Activated CD4-positive, alpha-beta T cell treated with anti-CD3 and anti-CD28 coated beads, Interleukin-2, amount 50 U/mL, for 24 hours (primary cell): ENCODE measurements at regions not wholly inside any gene's neighbourhood (a gene's known extent, or its start where the extent isn't known, plus 50 kb on each side); places are given as distances from the start of the nearest gene placed in this dataset.

ENCODE experiments used
- DNase-seq, 2 donors: peaks; one replicate each; pipeline ENCODE4 v3.0.0-alpha.2; 2020; ENCODE audit warnings: low read depth in 1 of 2, low spot score in 1 of 2

GRCh38 chr10:42970451-42971250, 106.2 kb upstream of the RET start:
- DNase-seq, result no peak

GRCh38 chr10:42971251-42971599, 105.6 kb upstream of the RET start:
- no peak for DNase-seq

GRCh38 chr10:42972946-42973345, 103.9 kb upstream of the RET start:
- DNase-seq, result no peak

- DNase-seq, result no peak
These were observed 103.5 kb upstream of the RET start for GRCh38 chr10:42973411-42973810.

GRCh38 chr10:42973870-42974692, 102.8 kb upstream of the RET start:
- DNase-seq, result no peak

GRCh38 chr10:42974693-42975002, 102.2 kb upstream of the RET start:
- no peak for DNase-seq

- no peak for DNase-seq
These were observed 101.8 kb upstream of the RET start for GRCh38 chr10:42975005-42975493.

GRCh38 chr10:42975558-42976340, 101.1 kb upstream of the RET start:
- no peak for DNase-seq

GRCh38 chr10:42976351-42977031, 100.4 kb upstream of the RET start:
- no peak for DNase-seq

GRCh38 chr10:42977032-42977416, 99.8 kb upstream of the RET start:
- no peak for DNase-seq

GRCh38 chr10:42979181-42979580, 97.7 kb upstream of the RET start:
- no peak for DNase-seq

- no peak for DNase-seq
These were observed 97.0 kb upstream of the RET start for GRCh38 chr10:42979721-42980467.

GRCh38 chr10:42980553-42981357, 96.1 kb upstream of the RET start:
- no peak for DNase-seq

GRCh38 chr10:42981358-42982236, 95.3 kb upstream of the RET start:
- DNase-seq, result no peak

GRCh38 chr10:42982891-42983506, 93.9 kb upstream of the RET start:
- no peak for DNase-seq

GRCh38 chr10:42983591-42983990, 93.3 kb upstream of the RET start:
- DNase-seq, result no peak

GRCh38 chr10:42984035-42984610, 92.7 kb upstream of the RET start:
- no peak for DNase-seq

GRCh38 chr10:42984761-42985325, 92.0 kb upstream of the RET start:
- no peak for DNase-seq
